SJCRH30 (cell line): ENCODE measurements at regions not wholly inside any gene's neighbourhood (a gene's known extent, or its start where the extent isn't known, plus 50 kb on each side); places are given as distances from the start of the nearest gene placed in this dataset.

Experiments used
- DNase-seq, 2 experiments: peaks; one replicate each; pipeline ENCODE4 v3.0.0-alpha.2; 2015 to 2020
- H3K27ac ChIP-seq: fragments of 250-450 bp; sonication (Bioruptor Pico); 2 replicates; pipeline ENCODE4 v1.5.1; 2020; ENCODE audit warnings: mild to moderate bottlenecking, moderate library complexity
- H3K27me3 ChIP-seq: fragments of 250-450 bp; sonication (Bioruptor Pico); 2 replicates; pipeline ENCODE4 v1.5.1; 2020; ENCODE audit warnings: mild to moderate bottlenecking, moderate library complexity
- H3K36me3 ChIP-seq: fragments of 250-450 bp; sonication (Bioruptor Pico); 2 replicates; pipeline ENCODE4 v1.5.1; 2020; ENCODE audit warnings: mild to moderate bottlenecking, moderate library complexity
- H3K4me1 ChIP-seq: fragments of 250-450 bp; sonication (Bioruptor Pico); 2 replicates; pipeline ENCODE4 v1.5.1; 2020; ENCODE audit warnings: mild to moderate bottlenecking, moderate library complexity
- H3K4me3 ChIP-seq: fragments of 250-450 bp; sonication (Bioruptor Pico); 2 replicates; pipeline ENCODE4 v1.5.1; 2020; ENCODE audit warnings: mild to moderate bottlenecking, moderate library complexity
- H3K9me3 ChIP-seq: fragments of 250-450 bp; sonication (Bioruptor Pico); replicated peaks from 2 replicates; pipeline ENCODE4 v1.5.1; 2020; ENCODE audit warnings: mild to moderate bottlenecking, moderate library complexity

- H3K36me3 ChIP-seq = no peaks in the 10 kb centered on the region
- no peak overlapping the region for H3K27ac ChIP-seq
- no peak overlapping the region for H3K4me3 ChIP-seq
Observed at GRCh38 chr1:90778486-90778885, 61.4 kb upstream of the BARHL2 start.

GRCh38 chr1:90773812-90774211 lies 56.7 kb upstream of the BARHL2 start:
- Histone ChIP-seq H3K4me3 (no peak overlapping the region), H3K4me1 (no peaks in the 10 kb centered on the region), H3K9me3 (no peaks in the 10 kb centered on the region), H3K27ac (no peak overlapping the region), H3K36me3 (no peaks in the 10 kb centered on the region), H3K27me3 (no peaks in the 10 kb centered on the region)
- no peak for DNase-seq

More at GRCh38 chr1:90778486-90778885, 61.4 kb upstream of the BARHL2 start:
- no peaks in the 10 kb centered on the region for H3K27me3 ChIP-seq
- no peaks in the 10 kb centered on the region for H3K4me1 ChIP-seq
- DNase-seq = no peak
- H3K9me3 ChIP-seq = no peaks in the 10 kb centered on the region

DNA sequence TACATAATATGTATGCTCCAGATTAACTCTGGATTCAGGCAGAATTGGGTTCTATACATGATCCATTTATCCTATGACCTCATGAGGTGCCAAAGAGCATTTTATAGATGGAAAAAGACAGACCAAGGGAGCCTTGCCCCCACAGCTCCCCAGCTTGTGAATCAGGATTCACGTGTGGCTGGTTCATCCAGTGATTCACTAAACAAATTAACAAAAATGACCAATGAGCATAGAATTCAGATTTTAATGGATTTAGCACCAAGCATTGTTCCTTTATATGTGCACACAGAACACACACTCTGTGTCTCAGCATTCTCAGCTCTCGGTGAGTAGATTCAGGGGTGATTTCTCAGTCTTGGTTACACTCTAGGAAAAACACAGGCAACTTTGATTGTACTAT lies 51.7 kb upstream of the BARHL2 start:
- Histone ChIP-seq H3K4me3 (no peak overlapping the region), H3K4me1 (no peaks in the 10 kb centered on the region), H3K36me3 (no peaks in the 10 kb centered on the region), H3K27me3 (no peaks in the 10 kb centered on the region), H3K9me3 (no peaks in the 10 kb centered on the region), H3K27ac (no peak overlapping the region)
- no peak for DNase-seq

- Histone ChIP-seq H3K36me3 (no peaks in the 10 kb centered on the region), H3K9me3 (no peaks in the 10 kb centered on the region), H3K27me3 (no peaks in the 10 kb centered on the region), H3K27ac (no peak overlapping the region), H3K4me3 (no peak overlapping the region), H3K4me1 (no peaks in the 10 kb centered on the region)
- no peak for DNase-seq
Observed at GRCh38 chr1:90768098-90768497, 51.0 kb upstream of the BARHL2 start.
